ENCODE measurements at regions not wholly inside any gene's neighbourhood (a gene's known extent, or its start where the extent isn't known, plus 50 kb on each side); places are given as distances from the start of the nearest gene placed in this dataset.
"Not testable (repeated sequence)": the region's sequence is repeated elsewhere in the genome, so short reads cannot be mapped to it uniquely, and the experiment has no call there.

GRCh38 chr3:145326666-145327065 is 834.3 kb downstream of the PLOD2 start:
- no peak overlapping the region for H3K4me3 ChIP-seq (ENCODE audit: low read depth, low read length)
- no peak for DNase-seq (ENCODE audit: low read depth)
- no peak for TF ChIP-seq CTCF (IDR thresholded peaks at IDR 0.05; ENCODE audit: insufficient read depth, low read length)

- H3K4me3 ChIP-seq (ENCODE audit: low read depth, low read length); DNase-seq (ENCODE audit: low read depth): not testable (repeated sequence)
Observed at GRCh38 chr3:145333427-145333826, 827.6 kb downstream of the PLOD2 start.

- DNase-seq (ENCODE audit: low read depth) = no peak
- no peak for TF ChIP-seq CTCF (IDR thresholded peaks at IDR 0.05; ENCODE audit: insufficient read depth, low read length)
Observed at GRCh38 chr3:145333931-145334330, 827.1 kb downstream of the PLOD2 start.

GRCh38 chr3:145355206-145355605 is 805.8 kb downstream of the PLOD2 start:
- H3K4me3 ChIP-seq (ENCODE audit: low read depth, low read length) = no peak overlapping the region
- DNase-seq (ENCODE audit: low read depth) = no peak
- TF ChIP-seq CTCF (IDR thresholded peaks at IDR 0.05; ENCODE audit: insufficient read depth, low read length) = no peak

More at GRCh38 chr3:145333931-145334330, 827.1 kb downstream of the PLOD2 start:
- H3K4me3 ChIP-seq (ENCODE audit: low read depth, low read length) = no peak overlapping the region

GRCh38 chr3:145357453-145357852 is 803.5 kb downstream of the PLOD2 start:
- no peak for TF ChIP-seq CTCF (IDR thresholded peaks at IDR 0.05; ENCODE audit: insufficient read depth, low read length)
- DNase-seq (ENCODE audit: low read depth) = no peak
- H3K4me3 ChIP-seq (ENCODE audit: low read depth, low read length) = no peak overlapping the region

- H3K4me3 ChIP-seq (ENCODE audit: low read depth, low read length) = no peak overlapping the region
- TF ChIP-seq CTCF (IDR thresholded peaks at IDR 0.05; ENCODE audit: insufficient read depth, low read length) = no peak
Observed at GRCh38 chr3:145359040-145359439, 801.9 kb downstream of the PLOD2 start.

GRCh38 chr3:145368748-145369147 is 792.2 kb downstream of the PLOD2 start:
- TF ChIP-seq CTCF (IDR thresholded peaks at IDR 0.05; ENCODE audit: insufficient read depth, low read length) = no peak
- no peak for DNase-seq (ENCODE audit: low read depth)

More at GRCh38 chr3:145359040-145359439, 801.9 kb downstream of the PLOD2 start:
- no peak for DNase-seq (ENCODE audit: low read depth)

More at GRCh38 chr3:145368748-145369147, 792.2 kb downstream of the PLOD2 start:
- H3K4me3 ChIP-seq (ENCODE audit: low read depth, low read length) = no peak overlapping the region

All from fibroblast of the aortic adventitia (primary cell).